Activated CD4-positive, alpha-beta memory T cell treated with anti-CD3 and anti-CD28 coated beads, Interleukin-2, amount 10 ng/mL, durations not matched to agents 7 days and 5 days (primary cell): ENCODE measurements at regions not wholly inside any gene's neighbourhood (a gene's known extent, or its start where the extent isn't known, plus 50 kb on each side); places are given as distances from the start of the nearest gene placed in this dataset.
"Not testable (repeated sequence)": the region's sequence is repeated elsewhere in the genome, so short reads cannot be mapped to it uniquely, and the experiment has no call there.

ENCODE experiments used
- CTCF ChIA-PET: fragments of 350-600 bp; sonication (Branson Sonifier 250); formaldehyde crosslinking; loops from one replicate; lab custom pipeline; 2021; ENCODE audit warnings: antibody characterized with exemption, inconsistent platforms; lab: Charles Lee
- POLR2A ChIA-PET: fragments of 350-600 bp; sonication (Branson Sonifier 250); formaldehyde crosslinking; loops from one replicate; lab custom pipeline; 2021; ENCODE audit warnings: antibody characterized with exemption; lab: Charles Lee
- DNase-seq: peaks from one replicate; pipeline ENCODE4 v3.0.0-alpha.2; 2020
- H3K27ac Mint-ChIP-seq: one replicate; pipeline ENCODE4 v1.8.0; 2021; ENCODE audit warnings: mild to moderate bottlenecking, mixed read lengths
- H3K27me3 Mint-ChIP-seq: one replicate; pipeline ENCODE4 v1.8.0; 2021; ENCODE audit warnings: mixed read lengths
- H3K36me3 Mint-ChIP-seq: one replicate; pipeline ENCODE4 v1.8.0; 2021; ENCODE audit warnings: low read depth, mixed read lengths
- H3K4me1 Mint-ChIP-seq: one replicate; pipeline ENCODE4 v1.8.0; 2021; ENCODE audit warnings: mixed read lengths
- H3K4me3 Mint-ChIP-seq: one replicate; pipeline ENCODE4 v1.8.0; 2021; ENCODE audit warnings: mild to moderate bottlenecking, mixed read lengths
- H3K9me3 Mint-ChIP-seq: one replicate; pipeline ENCODE4 v1.8.0; 2021; ENCODE audit warnings: mixed read lengths

DNA sequence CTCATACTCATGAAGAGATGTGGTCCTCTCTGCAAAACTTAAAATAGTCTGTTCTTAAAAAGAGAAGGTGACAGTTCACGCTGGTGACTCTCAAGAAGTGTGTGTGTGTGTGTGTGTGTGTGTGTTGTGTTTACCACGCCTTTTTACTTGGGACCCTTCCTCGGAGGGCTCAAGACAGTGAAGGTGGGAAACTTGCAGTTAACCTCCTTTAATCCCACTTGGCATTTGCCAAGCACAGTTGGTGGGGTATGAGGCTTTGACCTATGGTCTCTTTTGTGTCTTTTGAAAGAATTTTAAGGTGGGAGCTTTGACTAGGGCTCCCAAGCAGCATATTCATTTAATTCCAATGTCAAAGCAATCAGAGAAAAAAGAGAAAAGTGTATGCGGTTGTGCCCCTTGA, 395.8 kb downstream of the TFAP2B start:
- Mint-ChIP-seq H3K9me3 (no peaks in the 10 kb centered on the region), H3K27ac (no peak overlapping the region), H3K4me1 (no peaks in the 10 kb centered on the region), H3K36me3 (no peaks in the 10 kb centered on the region), H3K27me3 (no peaks in the 10 kb centered on the region), H3K4me3 (no peak overlapping the region)
- ChIA-PET CTCF (no interaction called here), POLR2A (no interaction called here)
- DNase-seq: no peak

DNA sequence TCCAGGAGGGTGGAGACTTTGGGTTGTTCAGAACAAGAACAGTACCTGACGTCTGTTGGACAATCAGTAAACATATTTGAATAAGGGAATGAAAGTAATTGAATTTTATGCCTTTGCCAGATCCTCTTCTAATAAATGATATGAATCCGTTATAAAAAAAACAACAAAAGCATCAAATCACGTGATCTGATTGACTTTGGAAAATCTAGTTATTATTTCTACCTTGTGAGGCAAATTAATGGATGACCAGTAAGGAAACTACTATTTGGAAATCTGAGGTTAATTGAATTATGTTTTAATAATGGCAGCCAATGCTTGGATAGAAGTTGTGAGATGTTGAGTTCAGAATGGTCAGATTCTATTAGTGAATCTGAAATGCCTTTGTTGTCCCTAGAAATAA, 399.5 kb downstream of the TFAP2B start:
- ChIA-PET CTCF (no interaction called here), POLR2A (no interaction called here)
- H3K9me3 Mint-ChIP-seq: no peaks in the 10 kb centered on the region
- no peak for DNase-seq
- H3K27me3 Mint-ChIP-seq: no peaks in the 10 kb centered on the region
- H3K36me3 Mint-ChIP-seq: no peaks in the 10 kb centered on the region
- H3K4me1 Mint-ChIP-seq: no peaks in the 10 kb centered on the region
- H3K27ac Mint-ChIP-seq: no peak overlapping the region
- H3K4me3 Mint-ChIP-seq: no peak overlapping the region

- CTCF ChIA-PET, H3K9me3 Mint-ChIP-seq, H3K4me3 Mint-ChIP-seq, H3K27ac Mint-ChIP-seq, H3K27me3 Mint-ChIP-seq, H3K36me3 Mint-ChIP-seq, POLR2A ChIA-PET, H3K4me1 Mint-ChIP-seq, DNase-seq: not testable (repeated sequence)
These were observed 406.0 kb downstream of the TFAP2B start for GRCh38 chr6:51224580-51225240.

- Mint-ChIP-seq H3K4me1 (no peaks in the 10 kb centered on the region), H3K27me3 (no peaks in the 10 kb centered on the region), H3K4me3 (no peak overlapping the region), H3K27ac (no peak overlapping the region), H3K9me3 (no peaks in the 10 kb centered on the region), H3K36me3 (no peaks in the 10 kb centered on the region)
- DNase-seq: no peak
- POLR2A ChIA-PET: no interaction called here
- CTCF ChIA-PET: no interaction called here
These were observed 422.7 kb downstream of the TFAP2B start for GRCh38 chr6:51241376-51241775.

GRCh38 chr6:51249798-51250197, 431.1 kb downstream of the TFAP2B start:
- ChIA-PET POLR2A (no interaction called here), CTCF (no interaction called here)
- H3K4me3 Mint-ChIP-seq: no peak overlapping the region
- no peaks in the 10 kb centered on the region for H3K4me1 Mint-ChIP-seq
- no peaks in the 10 kb centered on the region for H3K27me3 Mint-ChIP-seq
- DNase-seq: no peak
- H3K27ac Mint-ChIP-seq: no peak overlapping the region
- H3K9me3 Mint-ChIP-seq: no peaks in the 10 kb centered on the region
- H3K36me3 Mint-ChIP-seq: no peaks in the 10 kb centered on the region

GRCh38 chr6:51250317-51250716, 431.6 kb downstream of the TFAP2B start:
- Mint-ChIP-seq H3K27me3 (no peaks in the 10 kb centered on the region), H3K36me3 (no peaks in the 10 kb centered on the region), H3K9me3 (no peaks in the 10 kb centered on the region), H3K27ac (no peak overlapping the region), H3K4me1 (no peaks in the 10 kb centered on the region), H3K4me3 (no peak overlapping the region)
- POLR2A ChIA-PET: no interaction called here
- no peak for DNase-seq
- CTCF ChIA-PET: no interaction called here

DNA sequence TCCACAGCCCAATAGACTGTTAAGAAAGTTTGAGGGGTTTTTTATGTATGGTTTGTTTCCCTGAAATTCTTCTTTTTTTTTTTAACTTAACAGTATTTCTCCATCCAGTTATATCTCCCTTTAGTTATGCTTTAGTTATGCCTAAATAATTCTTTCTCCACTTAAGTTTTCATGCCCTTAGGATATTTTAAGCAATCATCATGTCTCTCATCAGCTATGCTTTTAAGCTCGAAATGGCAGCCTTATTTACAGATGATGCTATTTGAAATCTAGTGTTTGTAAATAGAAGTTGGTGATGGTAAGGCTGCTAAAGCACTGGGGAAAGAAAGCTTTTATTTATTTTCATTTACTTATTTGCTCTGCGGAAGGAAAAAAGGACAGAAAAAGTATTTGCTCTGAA, 439.3 kb downstream of the TFAP2B start:
- H3K36me3 Mint-ChIP-seq: no peaks in the 10 kb centered on the region
- H3K27me3 Mint-ChIP-seq: no peaks in the 10 kb centered on the region
- POLR2A ChIA-PET: no interaction called here
- no peaks in the 10 kb centered on the region for H3K4me1 Mint-ChIP-seq
- CTCF ChIA-PET: no interaction called here
- H3K27ac Mint-ChIP-seq: no peak overlapping the region
- no peaks in the 10 kb centered on the region for H3K9me3 Mint-ChIP-seq
- no peak for DNase-seq
- H3K4me3 Mint-ChIP-seq: no peak overlapping the region

GRCh38 chr6:51260003-51260402, 441.3 kb downstream of the TFAP2B start:
- H3K4me3 Mint-ChIP-seq: no peak overlapping the region
- H3K27me3 Mint-ChIP-seq: no peaks in the 10 kb centered on the region
- H3K4me1 Mint-ChIP-seq: no peaks in the 10 kb centered on the region
- H3K9me3 Mint-ChIP-seq: no peaks in the 10 kb centered on the region
- ChIA-PET CTCF (no interaction called here), POLR2A (no interaction called here)
- no peak for DNase-seq
- no peak overlapping the region for H3K27ac Mint-ChIP-seq
- H3K36me3 Mint-ChIP-seq: no peaks in the 10 kb centered on the region

DNA sequence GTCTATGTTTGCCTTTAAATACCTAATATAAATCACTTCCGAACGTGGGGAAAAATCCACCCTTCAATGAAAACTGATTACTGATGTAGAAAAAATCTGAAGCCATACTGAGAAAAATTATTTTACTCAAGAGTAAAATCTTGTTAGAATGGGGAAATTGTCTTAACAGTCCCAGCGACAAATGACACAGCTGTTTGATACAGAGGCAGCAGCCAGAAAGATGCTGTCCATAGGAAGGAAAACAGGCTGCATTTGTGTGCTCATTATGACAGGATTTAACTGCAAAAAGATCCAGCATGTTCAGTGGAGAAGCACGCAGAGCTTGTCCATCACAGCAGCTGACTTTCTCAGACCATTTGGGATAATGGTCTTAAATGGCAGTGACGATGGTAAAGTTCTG, 443.0 kb downstream of the TFAP2B start:
- ChIA-PET CTCF (no interaction called here), POLR2A (no interaction called here)
- H3K4me3 Mint-ChIP-seq: no peak overlapping the region
- no peaks in the 10 kb centered on the region for H3K36me3 Mint-ChIP-seq
- no peak for DNase-seq
- no peaks in the 10 kb centered on the region for H3K27me3 Mint-ChIP-seq
- H3K9me3 Mint-ChIP-seq: peaks cover 3% of the 10 kb centered on the region
- H3K4me1 Mint-ChIP-seq: no peaks in the 10 kb centered on the region
- H3K27ac Mint-ChIP-seq: no peak overlapping the region

- no peak for DNase-seq
- ChIA-PET CTCF (no interaction called here), POLR2A (no interaction called here)
- Mint-ChIP-seq H3K4me1 (no peaks in the 10 kb centered on the region), H3K27me3 (no peaks in the 10 kb centered on the region), H3K9me3 (peaks cover 4% of the 10 kb centered on the region), H3K4me3 (no peak overlapping the region), H3K27ac (no peak overlapping the region), H3K36me3 (no peaks in the 10 kb centered on the region)
These were observed 446.8 kb downstream of the TFAP2B start for GRCh38 chr6:51265426-51265825.

DNA sequence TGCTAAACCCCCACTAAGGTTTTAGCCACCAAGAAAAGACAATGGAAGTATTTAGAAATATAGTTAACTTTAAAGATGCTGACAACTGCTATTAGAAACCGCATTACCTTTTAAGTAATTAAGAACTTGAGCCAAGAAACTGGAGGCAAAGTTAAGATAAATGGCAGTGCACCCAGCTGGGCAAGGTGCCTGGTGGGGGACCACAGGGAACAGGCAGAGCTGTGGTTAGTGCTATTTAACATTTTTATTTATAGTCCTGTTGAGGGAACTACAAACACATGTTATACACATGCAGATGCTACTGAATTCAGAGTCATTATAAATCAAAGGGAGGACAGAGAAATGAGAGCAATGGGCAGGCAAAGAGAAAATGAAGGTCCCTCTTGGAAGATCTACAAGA, 447.9 kb downstream of the TFAP2B start:
- CTCF ChIA-PET: no interaction called here
- peaks cover 6% of the 10 kb centered on the region for H3K9me3 Mint-ChIP-seq

GRCh38 chr6:51268666-51269065, 450.0 kb downstream of the TFAP2B start:
- POLR2A ChIA-PET: no interaction called here
- DNase-seq: no peak
- CTCF ChIA-PET: no interaction called here
- Mint-ChIP-seq H3K36me3 (no peaks in the 10 kb centered on the region), H3K4me3 (no peak overlapping the region), H3K9me3 (peaks cover 6% of the 10 kb centered on the region), H3K27ac (no peak overlapping the region), H3K27me3 (no peaks in the 10 kb centered on the region), H3K4me1 (no peaks in the 10 kb centered on the region)

More for the DNA sequence above, 447.9 kb downstream of the TFAP2B start:
- Mint-ChIP-seq H3K27me3 (no peaks in the 10 kb centered on the region), H3K27ac (no peak overlapping the region), H3K36me3 (no peaks in the 10 kb centered on the region), H3K4me1 (no peaks in the 10 kb centered on the region), H3K4me3 (no peak overlapping the region)
- POLR2A ChIA-PET: no interaction called here
- no peak for DNase-seq

GRCh38 chr6:51269876-51270275, 451.2 kb downstream of the TFAP2B start:
- H3K27me3 Mint-ChIP-seq: no peaks in the 10 kb centered on the region
- DNase-seq: no peak
- no peaks in the 10 kb centered on the region for H3K36me3 Mint-ChIP-seq
- ChIA-PET CTCF (no interaction called here), POLR2A (no interaction called here)
- no peak overlapping the region for H3K27ac Mint-ChIP-seq
- H3K9me3 Mint-ChIP-seq: peaks cover 6% of the 10 kb centered on the region
- H3K4me3 Mint-ChIP-seq: no peak overlapping the region
- no peaks in the 10 kb centered on the region for H3K4me1 Mint-ChIP-seq

- DNase-seq: no peak
- no peak overlapping the region for H3K4me3 Mint-ChIP-seq
- no peaks in the 10 kb centered on the region for H3K4me1 Mint-ChIP-seq
- CTCF ChIA-PET: no interaction called here
- no peaks in the 10 kb centered on the region for H3K36me3 Mint-ChIP-seq
- H3K9me3 Mint-ChIP-seq: peaks cover 3% of the 10 kb centered on the region
- no peaks in the 10 kb centered on the region for H3K27me3 Mint-ChIP-seq
- H3K27ac Mint-ChIP-seq: no peak overlapping the region
- POLR2A ChIA-PET: no interaction called here
These were observed 452.9 kb downstream of the TFAP2B start for GRCh38 chr6:51271615-51272014.
